ENCODE measurements at regions not wholly inside any gene's neighbourhood (a gene's known extent, or its start where the extent isn't known, plus 50 kb on each side); places are given as distances from the start of the nearest gene placed in this dataset.
"Not testable (repeated sequence)": the region's sequence is repeated elsewhere in the genome, so short reads cannot be mapped to it uniquely, and the experiment has no call there.

- Mint-ChIP-seq H3K4me3 (ENCODE audit: unreplicated experiment) (no peak overlapping the region), H3K36me3 (ENCODE audit: low read depth) (no peaks in the 10 kb centered on the region), H3K4me1 (ENCODE audit: low read depth) (peaks cover 14% of the 10 kb centered on the region), H3K27me3 (ENCODE audit: low read depth) (no peaks in the 10 kb centered on the region), H3K27ac (ENCODE audit: unreplicated experiment) (no peak overlapping the region), H3K9me3 (ENCODE audit: low read depth) (no peaks in the 10 kb centered on the region)
- DNase-seq (ENCODE audit: low spot score) = no peak
- TF ChIP-seq CTCF (IDR thresholded peaks at IDR 0.05) = no peak
Observed at GRCh38 chr18:55735199-55735855, 147.3 kb upstream of the TCF4 start.

GRCh38 chr18:55732227-55733106 lies 144.5 kb upstream of the TCF4 start:
- H3K4me3 Mint-ChIP-seq (ENCODE audit: unreplicated experiment) = no peak overlapping the region
- H3K27me3 Mint-ChIP-seq (ENCODE audit: low read depth) = no peaks in the 10 kb centered on the region
- no peak for TF ChIP-seq CTCF (IDR thresholded peaks at IDR 0.05)
- peaks cover 14% of the 10 kb centered on the region for H3K4me1 Mint-ChIP-seq (ENCODE audit: low read depth)
- DNase-seq (ENCODE audit: low spot score) = no peak
- H3K36me3 Mint-ChIP-seq (ENCODE audit: low read depth) = no peaks in the 10 kb centered on the region
- H3K27ac Mint-ChIP-seq (ENCODE audit: unreplicated experiment) = no peak overlapping the region
- H3K9me3 Mint-ChIP-seq (ENCODE audit: low read depth) = no peaks in the 10 kb centered on the region

GRCh38 chr18:55731594-55732042 lies 143.6 kb upstream of the TCF4 start:
- no peak for DNase-seq (ENCODE audit: low spot score)

GRCh38 chr18:55721006-55721405 lies 133.0 kb upstream of the TCF4 start:
- DNase-seq (ENCODE audit: low spot score); H3K36me3 Mint-ChIP-seq (ENCODE audit: low read depth); H3K27ac Mint-ChIP-seq (ENCODE audit: unreplicated experiment); H3K4me1 Mint-ChIP-seq (ENCODE audit: low read depth); H3K27me3 Mint-ChIP-seq (ENCODE audit: low read depth); H3K9me3 Mint-ChIP-seq (ENCODE audit: low read depth): not testable (repeated sequence)
- peak overlapping the region; percentile 45 for H3K4me3 Mint-ChIP-seq (ENCODE audit: unreplicated experiment)

More at GRCh38 chr18:55731594-55732042, 143.6 kb upstream of the TCF4 start:
- Mint-ChIP-seq H3K36me3 (ENCODE audit: low read depth) (no peaks in the 10 kb centered on the region), H3K27me3 (ENCODE audit: low read depth) (no peaks in the 10 kb centered on the region), H3K9me3 (ENCODE audit: low read depth) (no peaks in the 10 kb centered on the region), H3K4me3 (ENCODE audit: unreplicated experiment) (no peak overlapping the region), H3K27ac (ENCODE audit: unreplicated experiment) (no peak overlapping the region), H3K4me1 (ENCODE audit: low read depth) (peaks cover 14% of the 10 kb centered on the region)
- no peak for TF ChIP-seq CTCF (IDR thresholded peaks at IDR 0.05)

GRCh38 chr18:55713707-55714106 lies 125.7 kb upstream of the TCF4 start:
- Mint-ChIP-seq H3K9me3 (ENCODE audit: low read depth) (peaks cover 29% of the 10 kb centered on the region), H3K4me1 (ENCODE audit: low read depth) (no peaks in the 10 kb centered on the region), H3K27ac (ENCODE audit: unreplicated experiment) (no peak overlapping the region), H3K4me3 (ENCODE audit: unreplicated experiment) (no peak overlapping the region), H3K27me3 (ENCODE audit: low read depth) (no peaks in the 10 kb centered on the region), H3K36me3 (ENCODE audit: low read depth) (peaks cover 3% of the 10 kb centered on the region)
- TF ChIP-seq CTCF (IDR thresholded peaks at IDR 0.05) = no peak
- DNase-seq (ENCODE audit: low spot score) = no peak
